ENCODE measurements at regions not wholly inside any gene's neighbourhood (a gene's known extent, or its start where the extent isn't known, plus 50 kb on each side); places are given as distances from the start of the nearest gene placed in this dataset.

- H3K36me3 ChIP-seq (replicated peaks in 1 of 2), result no peaks in the 10 kb centered on the region
- no peaks in the 10 kb centered on the region for H3K9me3 ChIP-seq (replicated peaks in 1 of 3)
- no peaks in the 10 kb centered on the region for H3K4me1 ChIP-seq (replicated peaks in 1 of 2)
- intact Hi-C loops (cut with DNase I), result no loop called here
- WGBS, 4 donors, result 90 to 96% (median 93%) methylated on average over 3 of the region's 3 CpGs
- no peak overlapping the region for H3K4me3 ChIP-seq
- TF ChIP-seq POLR2A (IDR thresholded peaks at IDR 0.05) (no peak), CTCF (IDR thresholded peaks at IDR 0.05) (no peak)
- no peaks in the 10 kb centered on the region for H3K27me3 ChIP-seq
- DNase-seq, result no peak
- no peak overlapping the region for H3K27ac ChIP-seq
Observed at GRCh38 chr4:125573368-125573767, 258.6 kb downstream of the FAT4 start.

GRCh38 chr4:125573786-125574185 is 259.0 kb downstream of the FAT4 start:
- no peaks in the 10 kb centered on the region for H3K9me3 ChIP-seq (replicated peaks in 1 of 3)
- no peaks in the 10 kb centered on the region for H3K4me1 ChIP-seq (replicated peaks in 1 of 2)
- WGBS, 4 donors, result 50 to 100% (median 78%) methylated on average over 1 of the region's 1 CpG
- TF ChIP-seq CTCF (IDR thresholded peaks at IDR 0.05) (no peak), POLR2A (IDR thresholded peaks at IDR 0.05) (no peak)
- no peaks in the 10 kb centered on the region for H3K36me3 ChIP-seq (replicated peaks in 1 of 2)
- no peak overlapping the region for H3K27ac ChIP-seq
- H3K27me3 ChIP-seq, result no peaks in the 10 kb centered on the region
- H3K4me3 ChIP-seq, result no peak overlapping the region
- DNase-seq, result no peak
- intact Hi-C loops (cut with DNase I), result no loop called here

GRCh38 chr4:125582302-125582701 is 267.5 kb downstream of the FAT4 start:
- WGBS, 4 donors, result 57 to 70% (median 69%) methylated on average over 1 of the region's 1 CpG
- intact Hi-C loops (cut with DNase I), result no loop called here
- no peak for DNase-seq
- TF ChIP-seq CTCF (IDR thresholded peaks at IDR 0.05) (no peak), POLR2A (IDR thresholded peaks at IDR 0.05) (no peak)
- Histone ChIP-seq H3K27ac (no peak overlapping the region), H3K27me3 (no peaks in the 10 kb centered on the region), H3K36me3 (replicated peaks in 1 of 2) (no peaks in the 10 kb centered on the region), H3K4me1 (replicated peaks in 1 of 2) (no peaks in the 10 kb centered on the region), H3K4me3 (no peak overlapping the region), H3K9me3 (replicated peaks in 1 of 3) (no peaks in the 10 kb centered on the region)

- Histone ChIP-seq H3K9me3 (replicated peaks in 1 of 3) (peaks cover 0 to 4% (median 0%) of the 10 kb centered on the region in 3 donors), H3K27me3 (no peaks in the 10 kb centered on the region), H3K4me1 (replicated peaks in 1 of 2) (no peaks in the 10 kb centered on the region), H3K36me3 (replicated peaks in 1 of 2) (no peaks in the 10 kb centered on the region), H3K27ac (no peak overlapping the region), H3K4me3 (no peak overlapping the region)
- no peak for DNase-seq
- WGBS, 4 donors, result 84 to 96% (median 88%) methylated on average over 1 of the region's 1 CpG
- intact Hi-C loops (cut with DNase I), result no loop called here
- TF ChIP-seq CTCF (IDR thresholded peaks at IDR 0.05) (no peak), POLR2A (IDR thresholded peaks at IDR 0.05) (no peak)
Observed at GRCh38 chr4:125590158-125590557, 275.4 kb downstream of the FAT4 start.
